ENCODE measurements at regions not wholly inside any gene's neighbourhood (a gene's known extent, or its start where the extent isn't known, plus 50 kb on each side); places are given as distances from the start of the nearest gene placed in this dataset.

GRCh38 chr6:153537422-153537821 is 406.3 kb upstream of the RGS17 start:
- Histone ChIP-seq H3F3A (ENCODE audit: insufficient read depth, low read length, poor library complexity, severe bottlenecking) (no peaks in the 10 kb centered on the region), H3K4me3 (ENCODE audit: low read length) (no peak overlapping the region), H3K4me2 (ENCODE audit: low read length) (no peak overlapping the region), H4K20me1 (ENCODE audit: insufficient read depth) (no peaks in the 10 kb centered on the region), H3K9ac (ENCODE audit: low read length) (no peak overlapping the region), H3K9me2 (ENCODE audit: insufficient read depth, low read length) (no peaks in the 10 kb centered on the region), H3K27ac (ENCODE audit: low read length) (no peak overlapping the region), H3K9me3 (ENCODE audit: low read length) (no peaks in the 10 kb centered on the region), H3K36me3 (ENCODE audit: insufficient read depth, low read length) (no peaks in the 10 kb centered on the region), H3K27me3 (ENCODE audit: insufficient read depth, low read depth, low read length) (no peaks in the 10 kb centered on the region), H3K79me2 (replicated peaks; ENCODE audit: insufficient read depth, low read length) (no peaks in the 10 kb centered on the region), H2AFZ (ENCODE audit: low read depth, low read length) (no peak overlapping the region)
- TF ChIP-seq REST (IDR thresholded peaks at IDR 0.05; ENCODE audit: borderline replicate concordance) (no peak), EZH2 (IDR thresholded peaks at IDR 0.05; ENCODE audit: borderline replicate concordance, insufficient read depth, low read length, poor library complexity, severe bottlenecking) (no peak), POLR2AphosphoS5 (IDR thresholded peaks at IDR 0.05) (no peak), MXI1 (conservative IDR thresholded peaks at IDR 0.05; ENCODE audit: poor library complexity, severe bottlenecking) (no peak), TAF1 (IDR thresholded peaks at IDR 0.05; ENCODE audit: low read depth) (no peak), EP300 (conservative IDR thresholded peaks at IDR 0.05; ENCODE audit: poor library complexity, severe bottlenecking) (no peak), RAD21 (conservative IDR thresholded peaks at IDR 0.05) (no peak), CTCF (IDR thresholded peaks at IDR 0.05; ENCODE audit: poor library complexity, severe bottlenecking) (no peak), SMC3 (conservative IDR thresholded peaks at IDR 0.05; ENCODE audit: poor library complexity) (no peak)

GRCh38 chr6:153526479-153526878 is 395.4 kb upstream of the RGS17 start:
- H2AFZ ChIP-seq (ENCODE audit: low read depth, low read length), result no peak overlapping the region
- TF ChIP-seq POLR2AphosphoS5 (IDR thresholded peaks at IDR 0.05) (no peak), REST (IDR thresholded peaks at IDR 0.05; ENCODE audit: borderline replicate concordance) (no peak), RAD21 (conservative IDR thresholded peaks at IDR 0.05) (no peak), SMC3 (conservative IDR thresholded peaks at IDR 0.05; ENCODE audit: poor library complexity) (no peak), EP300 (conservative IDR thresholded peaks at IDR 0.05; ENCODE audit: poor library complexity, severe bottlenecking) (no peak), MXI1 (conservative IDR thresholded peaks at IDR 0.05; ENCODE audit: poor library complexity, severe bottlenecking) (no peak), CTCF (IDR thresholded peaks at IDR 0.05; ENCODE audit: poor library complexity, severe bottlenecking) (no peak), TAF1 (IDR thresholded peaks at IDR 0.05; ENCODE audit: low read depth) (no peak), EZH2 (IDR thresholded peaks at IDR 0.05; ENCODE audit: borderline replicate concordance, insufficient read depth, low read length, poor library complexity, severe bottlenecking) (no peak)
- no peak overlapping the region for H3K4me2 ChIP-seq (ENCODE audit: low read length)
- no peaks in the 10 kb centered on the region for H3K27me3 ChIP-seq (ENCODE audit: insufficient read depth, low read depth, low read length)
- no peak overlapping the region for H3K9ac ChIP-seq (ENCODE audit: low read length)
- H4K20me1 ChIP-seq (ENCODE audit: insufficient read depth), result no peaks in the 10 kb centered on the region
- no peaks in the 10 kb centered on the region for H3K9me2 ChIP-seq (ENCODE audit: insufficient read depth, low read length)
- H3K36me3 ChIP-seq (ENCODE audit: insufficient read depth, low read length), result no peaks in the 10 kb centered on the region
- H3K27ac ChIP-seq (ENCODE audit: low read length), result no peak overlapping the region
- no peaks in the 10 kb centered on the region for H3K79me2 ChIP-seq (replicated peaks; ENCODE audit: insufficient read depth, low read length)
- H3F3A ChIP-seq (ENCODE audit: insufficient read depth, low read length, poor library complexity, severe bottlenecking), result no peaks in the 10 kb centered on the region
- no peaks in the 10 kb centered on the region for H3K9me3 ChIP-seq (ENCODE audit: low read length)
- H3K4me3 ChIP-seq (ENCODE audit: low read length), result no peak overlapping the region

Data from neural cell (in vitro differentiated cells).